ENCODE measurements at regions not wholly inside any gene's neighbourhood (a gene's known extent, or its start where the extent isn't known, plus 50 kb on each side); places are given as distances from the start of the nearest gene placed in this dataset.
A peak's percentile ranks its signal among the peaks of the same experiment; 100 is the strongest.
"Not testable (repeated sequence)": the region's sequence is repeated elsewhere in the genome, so short reads cannot be mapped to it uniquely, and the experiment has no call there.

DNA sequence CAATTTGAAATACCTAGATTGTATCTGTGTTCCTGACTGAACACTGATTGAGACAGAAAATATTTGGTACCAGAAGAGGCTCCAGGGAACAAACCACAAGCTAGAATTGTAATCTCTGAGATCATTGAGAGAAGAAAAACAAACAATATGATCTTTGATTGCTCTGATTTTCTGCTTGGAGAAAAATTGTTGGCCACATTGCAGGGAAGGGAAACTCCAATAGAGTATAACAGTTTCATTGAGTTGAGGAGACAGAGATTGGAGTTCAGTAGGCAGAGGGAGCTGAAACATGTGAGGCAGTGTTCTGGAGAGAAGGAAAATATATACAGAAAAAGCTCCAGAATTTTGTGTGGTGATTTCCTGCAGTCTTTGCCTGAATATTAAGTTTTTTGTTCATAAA lies 158.2 kb downstream of the C4orf33 start:
- DNase-seq (ENCODE audit: low read depth): no peak

- no peak for DNase-seq (ENCODE audit: low read depth)
These were observed 158.6 kb downstream of the C4orf33 start for GRCh38 chr4:129254526-129254925.

DNA sequence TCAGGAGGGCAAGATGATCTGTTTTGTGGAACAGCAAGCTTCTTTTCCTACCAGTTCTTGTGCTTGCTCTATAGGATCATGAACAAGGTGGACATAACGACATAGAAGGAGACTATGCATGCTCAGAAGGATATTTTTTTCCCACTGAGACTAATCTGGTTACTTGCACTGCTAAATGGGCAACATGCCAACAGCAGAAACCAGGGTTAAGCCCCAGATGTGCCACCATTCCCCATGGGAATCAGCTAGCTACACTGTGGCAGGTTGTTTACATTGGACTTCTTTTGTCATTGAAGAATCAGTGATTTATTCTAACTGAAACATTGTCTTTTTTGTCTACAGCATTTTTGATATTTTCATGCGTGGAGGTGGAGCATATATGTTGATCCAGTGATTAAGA lies 165.6 kb downstream of the C4orf33 start:
- no peak for DNase-seq (ENCODE audit: low read depth)

DNA sequence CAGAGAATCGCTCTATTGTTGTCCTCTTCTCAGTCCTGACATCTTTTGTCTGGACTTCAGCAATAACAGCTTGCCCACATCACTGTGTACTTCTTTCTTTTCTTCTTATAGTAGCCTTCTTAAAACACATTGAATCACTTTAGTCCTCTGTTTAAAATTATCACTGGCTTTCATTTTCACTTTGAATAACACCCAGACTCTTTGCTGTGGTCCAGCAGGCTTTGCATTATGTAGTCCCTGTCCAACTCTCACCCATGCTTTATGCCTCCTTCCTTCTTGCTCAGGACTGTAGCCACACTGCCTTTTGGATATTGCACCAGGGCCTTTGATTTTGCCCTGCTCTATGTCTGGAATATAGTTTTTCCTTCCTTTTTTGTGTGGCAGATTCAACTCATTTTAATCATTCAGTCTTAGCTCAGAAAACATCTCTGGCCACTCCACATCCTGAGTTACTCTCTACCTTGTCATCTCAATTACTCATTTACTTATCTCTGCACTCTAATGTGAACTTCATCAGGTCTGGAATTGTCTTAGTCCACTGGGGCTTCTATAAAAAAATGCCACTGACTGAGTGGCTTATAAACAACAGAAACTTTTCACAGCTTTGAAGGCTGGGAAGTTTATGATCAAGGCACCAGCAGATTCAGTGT lies 168.2 kb downstream of the C4orf33 start:
- peak; percentile 14 for DNase-seq (ENCODE audit: low read depth)

- no peak for DNase-seq (ENCODE audit: low read depth)
These were observed 182.9 kb downstream of the C4orf33 start for GRCh38 chr4:129278868-129279267.

GRCh38 chr4:129282293-129282692 lies 186.3 kb downstream of the C4orf33 start:
- no peak for DNase-seq (ENCODE audit: low read depth)

GRCh38 chr4:129292194-129292593 lies 196.2 kb downstream of the C4orf33 start:
- not testable (repeated sequence) for DNase-seq (ENCODE audit: low read depth)

DNA sequence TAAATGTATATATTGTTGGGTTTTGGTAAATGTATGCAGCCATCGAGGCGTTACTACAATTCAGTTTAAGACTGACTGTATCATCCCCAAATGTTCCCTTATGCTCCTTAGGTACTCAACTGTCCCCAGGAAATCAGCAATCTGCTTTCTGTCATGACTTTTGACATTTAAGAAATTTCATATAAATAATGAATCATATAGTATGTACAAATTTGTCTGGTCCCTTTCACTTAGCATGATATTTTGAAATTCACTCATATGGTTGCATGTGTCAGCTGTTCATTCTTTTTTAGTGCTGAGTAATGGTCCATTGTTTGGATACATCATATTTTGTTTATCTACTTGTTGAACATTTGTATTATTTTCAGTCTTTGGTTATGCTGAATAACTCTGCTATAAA lies 218.8 kb downstream of the C4orf33 start:
- DNase-seq (ENCODE audit: low read depth): no peak

DNA sequence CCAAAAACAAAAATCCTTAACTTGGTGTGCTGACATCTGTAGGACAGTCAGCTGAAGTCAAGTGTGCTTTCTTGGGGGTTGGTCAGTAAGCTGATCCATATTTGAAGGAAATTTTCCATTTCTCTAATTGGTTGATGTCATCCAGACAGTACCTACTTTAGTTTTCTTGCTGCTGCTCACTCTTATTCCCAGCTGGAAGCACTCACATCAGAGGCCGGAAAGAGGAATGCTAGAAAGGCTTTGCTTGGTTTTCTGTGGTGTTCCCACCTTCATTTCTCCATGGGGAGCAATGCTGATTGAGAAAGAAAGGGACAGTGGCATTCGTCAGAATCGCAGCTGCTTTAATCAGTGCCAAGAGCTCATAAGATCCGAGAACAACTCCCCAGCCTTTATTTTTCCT lies 227.0 kb downstream of the C4orf33 start:
- DNase-seq (ENCODE audit: low read depth): no peak

GRCh38 chr4:129323658-129324057 lies 227.7 kb downstream of the C4orf33 start:
- no peak for DNase-seq (ENCODE audit: low read depth)

DNA sequence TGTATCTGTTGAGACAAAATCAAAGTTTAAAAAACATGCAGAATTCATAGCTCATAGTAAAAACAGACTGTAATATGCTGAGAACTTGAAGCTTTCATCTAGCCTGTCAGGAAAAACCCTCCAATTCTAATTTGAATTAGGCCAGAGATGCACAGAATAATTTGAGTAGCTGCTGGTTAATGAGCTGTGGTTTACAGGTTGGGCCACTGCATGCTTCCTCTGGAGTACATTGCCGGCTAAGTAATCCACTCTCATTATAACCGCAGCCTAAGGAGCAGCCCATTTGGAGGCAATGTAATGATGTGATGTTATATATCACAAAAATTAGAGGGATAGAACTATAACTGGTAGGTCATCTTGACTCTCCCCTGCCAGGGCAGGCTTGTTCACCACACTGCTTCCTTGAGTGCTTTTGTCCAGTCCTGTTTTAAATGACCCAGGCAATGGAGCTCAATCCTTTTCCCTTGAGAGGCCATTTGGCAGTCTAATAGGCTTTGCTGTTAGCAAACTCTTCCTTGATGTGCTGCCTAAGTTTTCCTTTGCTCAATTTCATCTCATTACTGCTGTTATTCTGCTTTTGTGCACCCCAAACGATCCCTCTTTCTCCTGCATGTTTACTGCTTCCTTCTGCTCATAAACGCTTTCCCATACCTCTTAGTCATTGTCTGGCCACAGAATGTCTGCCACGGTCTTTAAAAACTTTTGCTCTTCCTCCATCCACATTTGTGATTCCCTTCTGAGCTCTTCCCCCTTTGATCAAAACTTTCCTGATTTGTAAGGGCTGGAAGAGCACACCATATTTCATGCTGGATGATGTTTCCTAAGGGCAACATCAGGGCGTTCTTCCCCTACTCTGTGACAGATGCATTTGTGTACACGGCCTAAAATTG lies 230.9 kb downstream of the C4orf33 start:
- peak; percentile 11 for DNase-seq (ENCODE audit: low read depth)

DNA sequence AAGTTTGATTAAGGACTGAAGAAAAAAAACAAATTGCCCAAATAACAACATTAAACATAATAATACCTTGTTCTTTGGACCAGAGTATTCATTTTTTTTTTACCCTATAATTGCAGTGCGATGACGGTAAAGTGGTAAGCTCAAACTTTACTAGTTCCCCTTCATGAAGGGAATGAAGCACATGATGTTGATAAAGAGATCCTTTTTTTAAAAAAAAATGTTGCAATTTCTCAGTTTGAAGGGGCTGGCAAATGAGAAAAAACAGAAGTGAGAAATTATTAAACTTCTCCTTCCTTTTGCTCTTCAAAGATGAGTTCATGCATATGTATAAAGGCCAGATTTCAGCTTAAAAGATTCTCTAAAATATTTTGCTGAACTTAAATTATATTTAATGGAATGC lies 231.7 kb downstream of the C4orf33 start:
- no peak for DNase-seq (ENCODE audit: low read depth)

DNA sequence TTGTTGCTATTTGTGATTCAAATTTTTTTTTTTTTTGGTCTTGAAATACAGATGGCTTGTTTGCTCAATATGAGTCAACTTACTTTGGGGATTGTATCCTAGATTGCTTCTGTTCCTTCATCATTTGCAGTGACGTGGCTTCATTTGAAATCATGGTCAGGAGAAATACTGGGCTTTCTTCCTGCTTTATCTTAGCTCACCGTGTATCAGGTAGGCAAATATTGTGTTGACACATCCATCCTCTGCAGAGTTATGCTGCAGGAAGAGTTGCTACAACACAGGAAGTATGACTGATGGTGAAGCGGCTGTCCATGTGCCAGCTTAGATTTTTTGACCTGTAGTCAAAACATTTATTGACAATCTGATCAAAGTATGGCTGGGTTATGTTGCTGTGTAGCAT lies 232.2 kb downstream of the C4orf33 start:
- DNase-seq (ENCODE audit: low read depth): peak; percentile 58

DNA sequence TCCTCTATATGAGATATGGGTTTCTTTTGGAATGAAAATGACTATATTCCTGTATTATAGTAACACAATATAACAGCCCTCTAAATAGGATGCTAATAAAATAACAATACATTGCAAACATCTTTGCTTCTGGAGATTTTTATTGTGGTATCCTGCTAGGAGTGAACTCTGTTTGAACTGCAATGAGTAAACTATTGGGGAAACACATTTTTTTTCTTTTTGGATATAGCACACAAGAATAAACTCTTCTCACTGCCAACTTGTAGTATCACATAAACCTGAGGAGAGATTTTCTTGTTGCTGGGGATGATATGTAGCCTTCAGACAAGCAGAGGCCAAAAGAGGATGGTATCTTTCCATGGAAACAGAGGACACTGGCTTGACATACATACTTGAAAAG lies 238.2 kb downstream of the C4orf33 start:
- no peak for DNase-seq (ENCODE audit: low read depth)

- no peak for DNase-seq (ENCODE audit: low read depth)
These were observed 239.3 kb downstream of the C4orf33 start for GRCh38 chr4:129335276-129335675.

DNA sequence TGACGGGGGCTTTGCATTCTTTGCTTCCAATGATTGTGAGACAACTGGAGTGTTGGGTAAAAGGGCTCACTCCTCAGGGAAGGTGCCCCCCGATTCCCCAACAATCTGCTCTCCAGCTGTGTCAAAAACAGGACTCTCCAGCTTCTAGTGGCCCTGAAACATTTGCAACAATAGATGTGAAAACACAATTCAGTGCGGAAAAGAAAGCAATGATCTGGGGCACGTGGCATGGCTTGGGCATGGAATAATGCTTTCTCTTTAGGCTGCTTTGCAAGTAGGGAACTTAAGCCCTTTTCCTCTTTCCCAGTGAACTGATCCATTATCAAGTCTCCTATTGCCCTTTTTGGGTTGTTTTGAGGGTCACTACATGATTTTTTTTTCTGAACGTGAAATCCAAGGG lies 239.9 kb downstream of the C4orf33 start:
- DNase-seq (ENCODE audit: low read depth): no peak

DNA sequence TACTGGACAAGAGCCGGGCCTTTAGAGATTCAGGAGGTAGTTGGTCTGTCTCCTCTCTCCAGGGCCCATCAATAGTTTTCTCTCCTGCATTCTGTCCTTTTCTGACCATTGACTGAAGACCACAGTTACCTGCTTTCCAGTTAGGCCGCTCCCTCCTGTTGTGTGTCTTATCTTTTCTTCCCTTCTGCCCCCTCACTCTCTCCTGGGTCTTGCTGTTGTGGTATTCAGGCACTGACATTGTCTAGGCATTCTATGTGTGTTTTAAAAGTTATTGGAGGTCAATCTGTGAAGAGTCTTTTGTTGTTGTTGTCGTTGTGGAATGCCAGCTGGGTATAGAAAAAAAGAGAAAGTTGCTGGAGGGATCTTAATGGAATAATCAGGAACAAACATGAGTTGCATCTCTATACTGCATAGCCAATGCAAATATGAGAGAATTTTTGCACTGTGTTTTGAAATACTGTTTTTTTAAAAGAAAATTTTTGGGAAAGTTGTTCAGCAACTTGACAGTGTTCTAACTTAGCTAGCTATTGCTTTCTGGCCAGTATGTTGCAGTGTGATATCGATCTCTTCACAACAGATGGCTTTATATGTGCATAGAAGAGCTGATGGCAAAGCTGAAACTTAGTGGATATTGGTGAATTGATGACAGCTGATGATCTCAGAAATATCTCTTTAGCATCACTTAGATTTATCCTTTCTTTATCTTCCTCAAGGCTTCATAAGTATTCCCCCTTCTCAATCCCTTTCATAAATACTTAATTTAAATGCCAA lies 240.7 kb downstream of the C4orf33 start:
- no peak for DNase-seq (ENCODE audit: low read depth)

GRCh38 chr4:129337228-129337620 lies 241.3 kb downstream of the C4orf33 start:
- no peak for DNase-seq (ENCODE audit: low read depth)

DNA sequence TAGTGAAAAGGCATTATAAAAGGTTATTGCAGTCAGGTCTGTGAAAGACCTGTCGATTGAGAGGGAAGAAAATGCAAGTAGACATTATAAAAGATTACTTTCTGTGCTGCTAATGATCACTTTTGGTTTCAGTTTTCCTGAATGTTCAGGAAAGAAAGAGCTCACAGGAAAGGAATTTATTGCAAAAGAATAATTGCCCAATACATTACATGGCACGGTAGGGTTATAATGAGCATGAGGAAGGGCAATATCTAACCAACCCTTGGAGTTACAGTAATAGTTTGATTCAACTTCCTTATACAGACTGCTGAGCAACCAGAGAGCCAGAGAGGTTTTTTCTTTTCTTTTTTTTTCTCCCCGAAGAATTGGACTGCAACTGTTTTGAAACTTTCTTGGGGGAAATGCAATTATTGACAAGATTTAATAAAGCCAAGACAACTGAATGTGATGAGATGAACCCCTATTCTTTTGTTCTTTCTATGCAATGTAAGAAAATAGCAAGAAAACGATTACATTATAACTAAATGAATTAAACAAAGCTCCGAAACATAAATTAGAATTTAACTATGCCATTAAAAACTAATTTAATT lies 247.0 kb downstream of the C4orf33 start:
- peak; percentile 82 for DNase-seq (ENCODE audit: low read depth)

GRCh38 chr4:129344058-129344457 lies 248.1 kb downstream of the C4orf33 start:
- DNase-seq (ENCODE audit: low read depth): peak; percentile 63

GRCh38 chr4:129345609-129346008 lies 249.7 kb downstream of the C4orf33 start:
- DNase-seq (ENCODE audit: low read depth): no peak

DNA sequence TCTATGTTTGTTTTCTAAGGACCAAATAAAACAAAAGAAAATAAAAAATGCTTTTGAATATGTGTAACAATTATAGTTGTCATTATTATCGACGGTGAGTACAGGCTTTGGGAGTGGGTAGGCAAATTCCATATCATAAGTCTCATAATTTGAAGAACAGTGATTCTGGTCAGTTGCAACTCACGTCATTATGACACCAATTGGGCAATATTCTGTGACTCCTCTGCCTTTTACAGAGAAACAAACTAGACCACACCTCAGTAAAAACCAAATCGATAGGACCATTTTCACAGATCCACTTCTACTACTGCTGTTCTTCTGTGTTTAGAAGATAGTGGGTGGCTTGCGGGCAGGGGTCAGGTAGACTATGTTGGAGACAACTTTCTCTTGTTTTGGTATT lies 250.1 kb downstream of the C4orf33 start:
- no peak for DNase-seq (ENCODE audit: low read depth)

Measured in ELR (cell line).